NOMO-1 (cell line): ENCODE measurements at regions not wholly inside any gene's neighbourhood (a gene's known extent, or its start where the extent isn't known, plus 50 kb on each side); places are given as distances from the start of the nearest gene placed in this dataset.

Source experiments
- DNase-seq, 2 experiments: peaks; one replicate each; lab custom pipeline; 2025; ENCODE audit not compliant: unreplicated experiment in 2 of 2; lab: John Stamatoyannopoulos, UW

- DNase-seq, result no peak
Observed at GRCh38 chr7:53697913-53698312, 662.5 kb downstream of the POM121L12 start.

DNA sequence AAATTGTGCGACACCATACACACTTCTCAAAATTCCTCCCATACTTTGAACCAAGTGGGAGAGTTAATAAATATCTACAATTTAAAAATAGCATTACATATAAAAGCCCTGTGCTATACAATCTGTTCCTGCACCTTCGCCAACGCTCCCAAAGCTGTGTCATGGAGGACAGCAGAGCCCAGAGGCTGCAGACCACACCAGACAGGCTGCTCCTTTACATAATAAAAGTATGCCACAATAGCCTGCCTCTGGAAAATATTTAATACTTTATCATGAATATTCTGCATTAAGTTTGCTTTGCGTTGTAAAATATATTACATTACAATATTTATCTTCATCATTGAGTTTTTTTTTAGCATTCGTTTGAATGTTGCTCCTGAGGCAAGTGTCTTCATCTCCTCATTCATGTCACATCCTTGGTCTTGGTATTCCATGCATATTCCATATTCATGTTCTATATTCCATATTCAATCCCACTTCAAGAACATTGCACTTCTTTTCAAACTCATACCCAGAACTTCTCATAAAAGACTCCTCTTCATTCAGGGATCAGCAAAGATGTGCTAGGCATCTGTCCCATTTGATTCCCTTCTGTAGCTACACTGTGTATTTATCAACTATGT, 663.9 kb downstream of the POM121L12 start:
- DNase-seq, result no peak

GRCh38 chr7:53719122-53719521, 683.7 kb downstream of the POM121L12 start:
- no peak for DNase-seq

DNA sequence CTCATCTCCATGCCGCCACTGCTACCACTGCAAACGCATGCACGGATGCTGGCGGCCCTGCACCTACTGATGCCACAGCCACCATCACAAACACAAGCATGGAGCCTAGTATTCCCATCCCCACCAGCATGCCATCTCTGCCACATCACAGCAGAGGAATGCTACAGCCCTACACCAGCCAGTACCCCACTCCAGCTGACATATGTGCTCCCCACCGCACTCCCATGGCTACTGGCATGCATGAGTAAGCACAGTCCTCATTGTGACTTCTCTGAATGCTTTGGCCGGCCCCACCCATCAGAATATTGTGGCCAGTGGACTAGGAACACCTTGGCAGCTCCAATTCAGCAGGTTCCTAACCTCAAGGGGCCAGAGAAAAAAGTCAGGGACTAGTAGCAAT, 705.5 kb downstream of the POM121L12 start:
- no peak for DNase-seq

GRCh38 chr7:53743697-53744402, 708.4 kb downstream of the POM121L12 start:
- no peak for DNase-seq

- DNase-seq, result no peak
Observed at GRCh38 chr7:53744403-53744760, 708.9 kb downstream of the POM121L12 start.

DNA sequence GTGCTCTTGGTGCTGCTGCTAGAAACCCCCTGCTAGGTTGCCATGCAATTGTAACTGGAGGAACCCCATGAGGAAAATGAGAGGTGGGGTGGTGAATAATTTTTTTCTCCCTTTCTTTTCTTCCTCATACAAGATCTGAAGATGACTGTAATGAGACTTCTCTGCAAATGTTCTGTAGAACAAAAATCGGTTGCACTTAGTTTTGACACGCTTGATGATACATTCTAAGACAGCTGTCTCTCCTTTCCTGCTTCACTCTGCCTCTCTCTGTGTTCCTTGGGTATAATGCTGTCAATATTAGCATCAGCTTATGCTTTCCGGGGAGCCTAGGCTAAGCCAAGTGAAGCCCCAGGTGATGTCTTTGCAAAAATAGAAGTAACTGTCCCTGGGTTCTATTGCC, 721.5 kb downstream of the POM121L12 start:
- no peak for DNase-seq

DNA sequence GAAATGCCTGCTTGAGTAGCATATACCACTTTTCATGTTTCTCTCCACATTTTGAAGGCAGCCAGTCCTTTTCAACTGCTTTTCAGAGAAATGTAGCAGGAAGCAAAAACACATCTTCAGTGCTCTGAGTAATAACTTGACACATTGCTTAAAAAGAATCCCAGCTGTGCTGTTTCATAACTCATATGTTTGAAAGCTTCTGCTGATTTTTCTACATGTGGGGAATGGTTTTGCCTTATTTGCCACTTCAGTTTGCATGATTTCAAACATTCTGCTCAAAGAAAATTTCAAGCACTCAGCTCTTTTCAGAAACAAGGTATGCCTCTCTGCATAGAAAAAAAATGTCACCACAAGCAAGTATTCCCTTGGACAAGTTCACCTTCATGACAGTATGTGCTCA, 732.8 kb downstream of the POM121L12 start:
- DNase-seq, result no peak

GRCh38 chr7:53771701-53772100, 736.3 kb downstream of the POM121L12 start:
- no peak for DNase-seq

- DNase-seq, result no peak
Observed at GRCh38 chr7:53776323-53776722, 740.9 kb downstream of the POM121L12 start.

DNA sequence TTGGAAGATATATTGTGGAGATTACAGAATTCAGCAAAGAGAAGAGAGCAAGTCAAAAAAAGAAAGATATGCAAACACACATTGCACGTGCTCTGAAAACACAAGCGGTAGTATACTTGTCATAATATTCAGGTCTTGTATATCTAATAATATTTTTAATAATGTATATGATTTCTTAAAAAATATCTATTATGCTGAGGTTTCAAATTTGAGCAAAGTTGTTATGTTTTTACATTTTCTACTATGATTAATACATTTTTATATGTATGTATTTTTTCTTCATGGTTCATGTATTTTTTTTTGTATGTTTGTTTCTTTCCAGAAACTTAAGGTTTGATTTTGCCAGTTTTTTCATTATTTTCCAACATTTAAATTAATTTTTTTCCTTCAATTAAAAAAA, 752.4 kb upstream of the VSTM2A start:
- no peak for DNase-seq

DNA sequence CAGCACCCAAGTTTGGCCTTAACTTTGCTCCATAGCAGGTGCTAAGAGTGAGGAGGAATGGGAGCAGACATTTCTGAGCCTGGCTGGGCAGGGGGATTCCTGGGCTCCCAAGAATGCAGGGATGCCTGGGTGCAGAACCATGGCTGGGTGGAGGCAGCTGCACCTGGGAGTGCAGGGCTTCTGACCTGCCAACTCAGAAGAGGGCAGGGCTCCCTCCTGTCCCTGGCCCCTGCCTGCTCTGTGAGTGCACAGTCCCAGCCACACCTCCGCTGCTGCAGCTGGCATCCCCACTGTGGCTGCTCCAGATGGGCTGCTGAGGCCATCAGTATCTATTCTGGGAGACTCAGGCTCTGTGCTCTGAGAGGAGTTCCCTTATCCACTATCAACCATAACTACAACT, 747.4 kb upstream of the VSTM2A start:
- DNase-seq, result no peak

GRCh38 chr7:53800746-53801145, 741.4 kb upstream of the VSTM2A start:
- DNase-seq, result no peak

- no peak for DNase-seq
Observed at GRCh38 chr7:53806119-53806518, 736.1 kb upstream of the VSTM2A start.

DNA sequence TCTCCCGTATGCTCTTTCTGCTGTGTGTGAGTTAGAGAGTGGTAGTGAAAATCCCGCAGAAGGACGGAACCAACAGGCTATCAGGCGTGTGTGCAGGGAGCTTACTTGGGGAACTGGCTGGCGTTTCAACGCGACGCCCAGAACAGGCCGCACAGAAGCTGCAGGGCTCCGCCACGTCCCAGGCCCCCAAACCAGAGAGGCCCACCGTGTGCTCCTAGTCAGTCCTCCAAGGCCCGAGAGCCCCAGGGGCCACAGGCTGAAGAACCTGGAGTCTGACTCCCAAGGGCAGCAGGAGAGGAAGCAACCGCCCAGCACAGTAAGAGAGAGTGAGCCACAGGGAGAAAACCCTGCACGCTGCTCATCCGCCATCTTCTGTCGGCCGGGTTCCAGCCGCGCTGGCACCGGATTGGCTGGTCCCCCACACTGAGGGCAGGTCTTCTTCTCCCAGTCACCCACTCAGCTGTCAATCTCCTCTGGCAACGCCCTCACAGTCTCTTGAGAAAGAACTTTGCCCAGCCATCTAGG, 730.6 kb upstream of the VSTM2A start:
- no peak for DNase-seq

- DNase-seq, result no peak
Observed at GRCh38 chr7:53812135-53812534, 730.0 kb upstream of the VSTM2A start.

DNA sequence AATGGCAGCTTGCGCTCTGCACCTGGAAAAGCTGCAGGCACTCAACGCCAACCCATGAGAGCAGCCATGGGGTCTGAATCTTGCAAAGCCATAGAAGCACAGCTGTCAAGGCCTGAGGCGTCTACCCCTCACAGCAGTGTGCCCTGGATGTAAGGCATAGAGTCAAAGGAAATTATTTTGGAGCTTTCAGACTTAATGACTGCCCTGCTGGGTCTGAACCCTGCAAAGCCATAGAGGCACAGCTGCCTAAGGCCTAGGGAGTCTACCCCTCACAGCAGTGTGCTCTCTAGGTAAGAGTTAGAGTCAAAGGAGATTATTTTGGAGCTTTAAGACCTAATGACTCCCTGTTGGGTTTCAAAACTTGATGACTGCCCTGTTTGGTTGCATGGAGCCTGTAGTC, 706.9 kb upstream of the VSTM2A start:
- no peak for DNase-seq

GRCh38 chr7:53877688-53878087, 664.5 kb upstream of the VSTM2A start:
- DNase-seq, result no peak

GRCh38 chr7:53900856-53901528, 641.2 kb upstream of the VSTM2A start:
- DNase-seq, result no peak

DNA sequence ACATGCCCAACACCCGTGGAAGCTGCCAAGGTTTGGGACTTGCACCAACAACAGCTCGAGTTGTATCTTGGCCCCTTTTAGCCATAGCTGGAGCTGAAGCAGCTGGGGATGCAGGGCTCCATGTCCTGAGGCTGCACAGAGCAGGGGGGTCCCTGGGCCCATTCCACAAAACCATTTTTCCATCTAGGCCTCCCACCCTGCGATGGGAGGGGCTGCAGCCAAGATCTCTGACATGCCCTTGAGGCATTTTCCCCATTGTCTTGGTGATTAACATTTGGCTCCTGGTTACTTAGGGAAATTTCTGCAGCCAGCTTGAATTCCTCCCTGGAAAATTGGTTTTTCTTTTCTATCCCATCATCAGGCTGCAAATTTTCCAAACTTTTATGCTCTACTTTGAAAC, 637.8 kb upstream of the VSTM2A start:
- DNase-seq, result no peak

GRCh38 chr7:53917637-53918036, 624.5 kb upstream of the VSTM2A start:
- DNase-seq, result no peak

DNA sequence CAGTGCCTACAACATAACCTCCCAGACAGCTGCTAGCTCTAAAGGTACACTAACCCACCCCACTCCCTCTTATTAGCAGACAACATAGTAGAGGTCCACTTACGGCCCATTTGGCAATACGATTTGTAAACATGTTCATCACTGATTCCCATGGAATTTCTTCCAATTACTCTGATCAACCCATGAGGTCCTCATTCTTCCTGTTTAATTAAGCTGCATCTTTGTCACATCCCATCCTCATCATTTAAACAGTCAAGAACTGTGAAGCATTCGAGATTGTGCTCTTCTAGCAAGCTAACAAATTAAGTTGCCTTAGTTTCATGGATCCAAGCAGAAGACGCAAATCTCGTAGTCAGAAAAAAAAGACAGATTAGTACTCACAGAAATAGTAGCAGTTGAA, 622.2 kb upstream of the VSTM2A start:
- DNase-seq, result no peak
